Erythroblast (primary cell): ENCODE measurements at regions not wholly inside any gene's neighbourhood (a gene's known extent, or its start where the extent isn't known, plus 50 kb on each side); places are given as distances from the start of the nearest gene placed in this dataset.

Experiments
- GATA1 ChIP-seq: IDR thresholded peaks from 2 replicates; pipeline ENCODE4 v1.6.1; 2011; ENCODE audit warnings: low read depth, mild to moderate bottlenecking, control low read depth, low read length, moderate library complexity
- POLR2A ChIP-seq: IDR thresholded peaks from 2 replicates; pipeline ENCODE4 v1.6.1; 2011; ENCODE audit warnings: mild to moderate bottlenecking, low read length

DNA sequence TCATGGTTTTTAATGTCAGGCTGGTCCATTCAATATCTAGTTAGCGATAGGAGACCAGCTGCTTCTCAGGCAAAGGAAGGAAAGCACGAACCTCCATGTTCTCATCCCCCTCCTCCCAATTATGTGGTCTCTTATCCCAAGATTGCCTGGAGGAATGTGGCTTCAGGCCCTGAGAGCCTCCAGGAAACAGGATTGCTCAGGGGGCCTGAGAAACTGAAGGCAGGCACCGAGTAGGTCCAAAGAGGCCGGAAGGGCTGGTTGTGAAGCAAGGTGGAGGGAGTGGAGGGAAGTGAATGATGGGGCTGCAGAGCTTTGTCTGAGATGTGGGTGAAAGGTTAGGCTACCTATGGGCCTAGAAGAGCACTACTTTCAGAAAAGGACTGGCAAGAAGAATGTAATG, 188.2 kb upstream of the DDHD1 start:
- TF ChIP-seq POLR2A (no peak), GATA1 (no peak)
